ENCODE measurements at regions not wholly inside any gene's neighbourhood (a gene's known extent, or its start where the extent isn't known, plus 50 kb on each side); places are given as distances from the start of the nearest gene placed in this dataset.

GRCh38 chr18:45462179-45462578 lies 153.1 kb upstream of the SLC14A2 start:
- Histone ChIP-seq H3K9me3 (ENCODE audit: control insufficient read depth, insufficient read depth, low read depth, low read length) (no peaks in the 10 kb centered on the region), H3K4me1 (ENCODE audit: control insufficient read depth, insufficient read depth, low read length) (no peaks in the 10 kb centered on the region), H3K4me3 (ENCODE audit: low read depth, low read length) (no peak overlapping the region), H3K36me3 (ENCODE audit: control insufficient read depth in 2 of 2, insufficient read depth in 1 of 2, low read length in 2 of 2) (no peaks in the 10 kb centered on the region), H3K27ac (ENCODE audit: extremely low read depth, low read depth, low read length) (no peak overlapping the region)
- CTCF ChIA-PET, result interaction anchor here (0.6 kb wide), 1 partner anchor 77 kb away, joined by 4 read pairs; no protein-coding TSS in a partner anchor
- TF ChIP-seq ZNF76 (tag by site-specific recombination; IDR thresholded peaks at IDR 0.05; ENCODE audit: borderline replicate concordance, low read depth) (no peak), ZNF324 (tag by site-specific recombination; IDR thresholded peaks at IDR 0.05) (no peak), ZNF114 (tag by site-specific recombination; IDR thresholded peaks at IDR 0.05) (no peak), ZNF692 (tag by site-specific recombination; IDR thresholded peaks at IDR 0.05) (no peak), ZFP69B (tag by site-specific recombination; IDR thresholded peaks at IDR 0.05) (no peak), ZNF398 (tag by site-specific recombination; IDR thresholded peaks at IDR 0.05) (no peak), ZNF274 (IDR thresholded peaks at IDR 0.05; ENCODE audit: low read length) (no peak), ZNF274 (tag by site-specific recombination; IDR thresholded peaks at IDR 0.05; ENCODE audit: borderline replicate concordance) (no peak), ZNF558 (tag by site-specific recombination; IDR thresholded peaks at IDR 0.05) (no peak), ZSCAN30 (tag by site-specific recombination; IDR thresholded peaks at IDR 0.05) (no peak), ZNF777 (tag by site-specific recombination; IDR thresholded peaks at IDR 0.05; ENCODE audit: borderline replicate concordance) (no peak), ZNF140 (tag by site-specific recombination; IDR thresholded peaks at IDR 0.05) (no peak), ZNF24 (tag by site-specific recombination; IDR thresholded peaks at IDR 0.05) (no peak)
- POLR2A ChIA-PET, result no interaction called here

GRCh38 chr18:45463451-45463850 lies 151.8 kb upstream of the SLC14A2 start:
- Histone ChIP-seq H3K36me3 (ENCODE audit: control insufficient read depth in 2 of 2, insufficient read depth in 1 of 2, low read length in 2 of 2) (no peaks in the 10 kb centered on the region), H3K27ac (ENCODE audit: extremely low read depth, low read depth, low read length) (no peak overlapping the region), H3K9me3 (ENCODE audit: control insufficient read depth, insufficient read depth, low read depth, low read length) (no peaks in the 10 kb centered on the region), H3K4me1 (ENCODE audit: control insufficient read depth, insufficient read depth, low read length) (no peaks in the 10 kb centered on the region), H3K4me3 (ENCODE audit: low read depth, low read length) (no peak overlapping the region)
- POLR2A ChIA-PET, result no interaction called here
- CTCF ChIA-PET, result interaction anchor here (0.5 kb wide), 1 partner anchor 587 kb away, joined by 4 read pairs; no protein-coding TSS in a partner anchor
- TF ChIP-seq IKZF3 (tag by site-specific recombination; IDR thresholded peaks at IDR 0.05), result no peak
- TF ChIP-seq ZNF785 (tag by site-specific recombination; IDR thresholded peaks at IDR 0.05), result no peak
- no peak for TF ChIP-seq ZNF423 (tag by site-specific recombination; IDR thresholded peaks at IDR 0.05)
- no peak for TF ChIP-seq ZNF121 (tag by site-specific recombination; IDR thresholded peaks at IDR 0.05)
- TF ChIP-seq OVOL3 (tag by site-specific recombination; IDR thresholded peaks at IDR 0.05), result no peak
- no peak for TF ChIP-seq ZBTB20 (tag by site-specific recombination; IDR thresholded peaks at IDR 0.05)
- TF ChIP-seq ZBTB7A (tag by site-specific recombination; IDR thresholded peaks at IDR 0.05; ENCODE audit: low read depth), result no peak
- no peak for TF ChIP-seq ZFP69B (tag by site-specific recombination; IDR thresholded peaks at IDR 0.05)
- no peak for TF ChIP-seq ZNF280C (tag by site-specific recombination; IDR thresholded peaks at IDR 0.05)
- no peak for TF ChIP-seq ZNF398 (tag by site-specific recombination; IDR thresholded peaks at IDR 0.05)
- no peak for TF ChIP-seq GLIS2 (tag by site-specific recombination; IDR thresholded peaks at IDR 0.05)
- TF ChIP-seq ZNF449 (tag by site-specific recombination; IDR thresholded peaks at IDR 0.05), result no peak
- no peak for TF ChIP-seq ZFHX2 (tag by site-specific recombination; conservative IDR thresholded peaks at IDR 0.05)
- no peak for TF ChIP-seq RBAK (tag by site-specific recombination; IDR thresholded peaks at IDR 0.05)
- TF ChIP-seq INSM2 (tag by site-specific recombination; IDR thresholded peaks at IDR 0.05), result no peak

Data from HEK293 (cell line).